Stimulated activated CD8-positive, alpha-beta memory T cell treated with anti-CD3 and anti-CD28 coated beads, Interleukin-4, amount 100 ng/mL, for 4 hours (primary cell): ENCODE measurements at regions not wholly inside any gene's neighbourhood (a gene's known extent, or its start where the extent isn't known, plus 50 kb on each side); places are given as distances from the start of the nearest gene placed in this dataset.

Experiments
- DNase-seq, 2 donors: peaks; one replicate each; pipeline ENCODE4 v3.0.0-alpha.2; 2020; ENCODE audit warnings: low read depth in 2 of 2, low spot score in 1 of 2

GRCh38 chr11:128046213-128046612 is 541.1 kb downstream of the ETS1 start:
- DNase-seq = no peak

- no peak for DNase-seq
Measured at GRCh38 chr11:128045094-128045725, 542.1 kb downstream of the ETS1 start.

GRCh38 chr11:128042290-128042751 is 545.0 kb downstream of the ETS1 start:
- DNase-seq = no peak

- DNase-seq = no peak
Measured at GRCh38 chr11:128040603-128041002, 546.8 kb downstream of the ETS1 start.

DNA sequence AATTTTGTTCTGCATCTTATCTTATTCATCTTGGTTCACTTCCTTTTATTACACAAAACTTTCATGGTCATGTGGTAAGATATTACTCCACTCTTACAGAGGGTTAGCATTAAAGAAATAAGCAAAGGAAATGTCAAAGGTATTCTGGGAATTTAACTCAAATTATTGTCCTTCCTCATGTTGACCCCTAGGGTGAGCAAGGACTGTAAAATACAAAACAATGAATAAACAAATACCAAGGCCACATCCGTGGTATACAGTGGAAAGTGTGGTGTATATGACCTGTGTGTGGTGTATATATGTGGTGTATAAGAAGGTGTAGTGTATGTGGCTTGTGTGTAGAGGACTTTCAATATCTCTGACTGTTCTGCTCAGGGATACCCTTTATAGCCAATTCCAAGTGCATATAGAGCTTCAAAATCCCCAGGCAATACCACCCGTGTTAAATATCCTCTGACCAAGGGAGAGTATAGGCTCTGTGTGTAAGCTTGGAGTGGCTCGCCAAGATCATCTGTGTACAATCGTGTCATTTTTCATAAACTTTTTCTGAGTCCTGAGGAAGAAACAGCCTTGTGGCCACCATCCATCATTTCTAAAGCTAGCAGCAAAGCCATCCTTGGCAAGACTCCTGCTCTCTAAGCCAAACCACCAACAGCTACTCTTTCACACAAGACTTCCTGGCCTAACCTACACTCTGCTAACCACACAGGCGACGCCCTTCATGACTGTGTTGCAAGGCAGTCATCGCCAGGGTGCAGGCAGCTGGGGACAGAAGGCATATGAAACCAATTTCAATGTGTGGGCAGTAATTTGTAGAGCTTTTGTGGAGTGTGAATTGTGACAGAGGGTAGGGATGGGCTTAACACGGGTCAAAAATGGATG is 548.0 kb downstream of the ETS1 start:
- DNase-seq = peak; percentile 45 to 64

- DNase-seq = no peak
Measured at GRCh38 chr11:128036556-128037093, 550.7 kb downstream of the ETS1 start.

- DNase-seq = no peak
Measured at GRCh38 chr11:128036006-128036405, 551.4 kb downstream of the ETS1 start.

- peak; percentile 46 to 48 for DNase-seq
Measured at GRCh38 chr11:128031538-128032134, 555.7 kb downstream of the ETS1 start.

DNA sequence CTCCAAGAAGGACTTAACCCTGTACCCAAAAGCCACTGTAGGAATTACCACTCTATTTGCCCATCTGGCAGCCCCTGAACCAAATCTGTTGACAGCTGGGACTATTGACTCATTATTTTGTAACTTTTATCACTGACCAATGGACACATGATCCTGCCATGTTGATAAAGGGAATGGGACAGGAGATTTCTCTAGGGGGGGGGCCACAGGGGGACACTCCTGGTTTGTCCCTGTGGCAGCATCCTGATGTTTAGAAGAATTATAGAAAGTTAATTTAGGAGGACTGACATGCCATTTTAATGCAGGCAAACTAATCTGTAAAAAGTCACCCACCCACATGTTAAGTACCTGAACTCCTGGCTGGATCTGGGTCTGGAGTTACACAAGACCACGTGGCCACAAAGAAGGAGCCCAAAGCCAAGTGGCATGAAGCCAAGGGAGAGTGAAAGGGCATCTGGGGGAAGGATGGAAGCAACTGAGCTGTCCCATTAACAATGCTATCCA is 558.1 kb downstream of the ETS1 start:
- no peak for DNase-seq

GRCh38 chr11:128026596-128026995 is 560.8 kb downstream of the ETS1 start:
- DNase-seq = no peak

DNA sequence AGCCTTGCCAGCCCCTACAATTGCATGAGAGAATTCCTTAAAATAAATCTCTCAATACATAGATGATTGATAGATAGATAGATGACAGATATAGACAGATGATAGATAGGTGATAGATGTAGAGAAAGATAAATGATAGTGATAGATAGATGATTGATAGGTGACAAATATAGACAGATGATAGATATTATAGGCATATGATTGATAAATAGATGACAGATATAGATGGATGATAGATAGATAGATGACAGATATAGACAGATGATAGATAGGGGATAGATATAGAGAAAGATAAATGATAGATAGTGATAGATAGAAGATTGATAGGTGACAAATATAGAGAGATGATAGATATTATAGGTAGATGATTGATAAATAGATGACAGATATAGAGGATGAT is 564.6 kb downstream of the ETS1 start:
- DNase-seq = no peak

DNA sequence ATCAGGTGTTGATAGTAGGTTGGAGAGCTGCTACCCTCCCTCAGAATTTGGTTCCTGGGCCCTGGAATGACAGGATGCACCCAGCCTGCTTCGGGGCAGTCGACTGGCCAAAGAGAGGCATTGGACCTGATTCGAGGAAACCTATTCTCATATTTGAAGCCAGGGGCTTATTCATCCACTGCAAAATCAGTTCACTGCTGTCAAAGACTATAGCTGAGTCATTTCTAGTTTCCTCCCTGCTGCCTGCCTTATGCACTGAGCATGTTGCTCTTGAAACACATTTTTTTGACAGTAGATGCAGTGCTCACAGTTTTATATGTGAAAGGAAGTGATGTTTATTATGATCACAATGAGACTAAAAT is 565.4 kb downstream of the ETS1 start:
- no peak for DNase-seq

- DNase-seq = no peak
Measured at GRCh38 chr11:128021349-128022006, 565.9 kb downstream of the ETS1 start.

DNA sequence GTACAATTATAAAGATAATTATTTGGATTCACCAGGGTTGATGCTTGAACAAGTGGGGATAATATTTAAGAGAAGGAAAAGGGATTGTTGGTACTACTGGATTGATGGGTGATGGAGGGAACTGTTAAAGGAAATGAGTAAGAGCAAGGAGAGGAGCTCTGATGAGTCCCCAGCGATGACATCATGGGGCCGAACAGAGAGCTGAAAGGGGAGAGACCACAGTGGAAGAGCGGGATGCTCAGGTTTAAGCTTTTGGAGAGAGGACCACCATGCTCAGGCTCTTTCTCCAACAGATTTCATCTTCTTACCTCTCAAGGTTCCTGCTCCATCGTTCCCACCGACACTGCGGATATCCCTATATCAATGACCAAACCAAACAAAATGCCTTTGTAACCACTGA is 568.7 kb downstream of the ETS1 start:
- DNase-seq = no peak

DNA sequence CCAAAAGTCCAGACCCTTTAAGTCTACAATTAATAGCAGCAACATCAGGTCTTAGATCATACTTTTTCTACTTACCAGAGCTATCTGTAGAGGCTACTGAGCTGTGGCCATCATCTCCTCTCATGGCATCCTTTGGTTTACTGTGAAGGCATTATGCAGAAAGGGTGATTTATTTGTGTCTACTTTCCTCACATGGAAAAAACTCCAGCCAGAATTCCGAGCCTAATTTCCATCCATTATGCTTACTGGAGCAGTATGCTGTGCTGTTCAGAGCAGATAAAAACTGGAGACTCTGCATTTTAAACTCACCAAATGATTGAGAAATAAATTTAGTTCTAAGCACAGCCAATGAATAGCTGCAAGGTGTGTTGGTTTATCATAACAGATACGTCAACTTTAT is 581.8 kb downstream of the ETS1 start:
- no peak for DNase-seq

DNA sequence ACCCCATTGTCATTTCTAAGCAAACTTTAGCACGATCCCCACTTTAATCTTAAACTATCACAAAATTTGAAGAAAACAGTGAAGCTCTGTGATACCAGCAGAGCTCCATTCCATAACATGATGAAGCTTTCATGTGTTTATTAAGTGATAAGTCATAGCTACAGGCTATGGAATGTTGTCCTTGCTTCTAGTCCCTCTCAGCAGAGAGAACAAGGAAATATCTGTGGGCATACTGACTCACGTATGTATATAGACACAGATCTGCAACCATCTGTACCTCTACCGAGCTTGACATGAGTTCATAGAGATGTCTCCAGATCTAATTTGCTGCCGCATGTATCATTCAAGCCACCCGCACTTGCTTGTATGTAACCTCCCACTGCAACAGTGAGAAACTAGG is 588.9 kb downstream of the ETS1 start:
- no peak for DNase-seq

DNA sequence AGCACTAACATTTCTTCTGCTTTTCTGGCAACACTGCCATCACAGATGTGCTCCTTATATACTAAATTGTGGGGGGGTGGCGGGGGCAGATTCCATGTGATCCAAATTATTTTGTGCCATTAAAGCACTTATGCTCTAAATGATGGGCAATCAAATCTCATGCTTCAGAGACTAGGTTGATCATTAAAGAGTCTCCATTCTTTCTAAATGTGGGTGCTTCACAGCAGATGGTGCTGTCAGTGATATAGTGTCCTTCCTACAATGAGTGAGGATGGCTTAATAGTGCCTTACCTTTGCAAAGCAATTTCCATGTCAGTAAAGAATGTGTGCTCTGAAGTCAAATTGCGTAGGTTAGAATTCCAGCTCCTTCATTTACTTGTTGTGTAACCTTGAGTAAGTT is 589.8 kb downstream of the ETS1 start:
- no peak for DNase-seq

DNA sequence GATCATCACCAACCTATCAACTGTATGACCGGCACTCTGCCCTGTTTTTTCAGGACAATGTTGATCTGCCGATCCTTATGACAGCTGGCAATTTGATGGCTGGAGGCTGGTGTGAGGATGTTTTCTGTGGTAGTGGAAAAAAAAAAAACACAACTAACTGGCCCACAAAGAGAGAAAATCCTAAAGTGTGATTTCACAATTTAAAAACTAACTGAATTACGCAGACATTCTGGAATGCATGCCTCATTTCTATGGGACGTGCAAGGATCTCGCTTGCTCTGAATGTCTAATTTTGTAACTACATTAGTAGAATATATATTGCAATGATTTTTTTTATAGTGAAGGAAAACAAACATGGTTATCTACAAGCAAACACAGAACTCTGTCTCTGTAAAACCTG is 590.5 kb downstream of the ETS1 start:
- DNase-seq = no peak

DNA sequence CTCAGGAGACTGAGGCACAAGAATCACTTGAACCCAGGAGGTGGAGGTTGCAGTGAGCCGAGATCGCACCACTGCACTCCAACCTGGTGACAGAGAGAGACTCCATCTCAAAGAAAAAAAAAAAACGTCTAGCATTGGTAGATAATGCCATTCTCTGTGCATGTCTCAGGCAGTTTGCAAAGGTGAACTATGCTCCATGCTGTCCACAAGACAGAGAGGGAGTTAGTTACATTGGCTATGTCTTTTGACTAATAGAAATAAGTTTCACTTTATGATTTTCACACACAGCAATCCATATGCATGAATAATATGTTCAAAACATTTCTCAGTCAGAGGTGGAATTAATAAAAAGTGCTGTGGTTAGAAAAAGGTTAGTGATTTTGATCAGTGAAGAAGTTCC is 591.4 kb downstream of the ETS1 start:
- no peak for DNase-seq

GRCh38 chr11:127994736-127995135 is 592.6 kb downstream of the ETS1 start:
- DNase-seq = no peak

DNA sequence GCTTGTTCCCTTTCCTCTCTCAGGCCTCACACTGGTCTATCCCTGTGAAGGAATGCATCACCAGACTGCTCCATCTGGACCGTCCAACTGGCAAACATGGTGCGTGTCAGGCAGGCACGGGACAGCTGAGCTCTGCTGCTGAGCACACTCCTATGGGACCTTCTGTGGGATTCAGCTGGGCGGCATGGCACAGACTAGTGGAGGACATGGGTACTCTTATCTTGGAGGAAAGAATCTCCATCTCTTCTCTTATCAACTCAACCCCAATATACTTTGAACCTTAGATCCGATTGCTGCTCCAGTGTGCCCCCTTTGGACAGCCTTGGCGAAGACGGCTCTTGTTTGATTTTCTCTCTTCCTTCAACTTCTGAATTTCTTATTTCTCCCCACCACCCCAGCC is 593.6 kb downstream of the ETS1 start:
- no peak for DNase-seq
